ENCODE measurements at regions not wholly inside any gene's neighbourhood (a gene's known extent, or its start where the extent isn't known, plus 50 kb on each side); places are given as distances from the start of the nearest gene placed in this dataset.

DNA sequence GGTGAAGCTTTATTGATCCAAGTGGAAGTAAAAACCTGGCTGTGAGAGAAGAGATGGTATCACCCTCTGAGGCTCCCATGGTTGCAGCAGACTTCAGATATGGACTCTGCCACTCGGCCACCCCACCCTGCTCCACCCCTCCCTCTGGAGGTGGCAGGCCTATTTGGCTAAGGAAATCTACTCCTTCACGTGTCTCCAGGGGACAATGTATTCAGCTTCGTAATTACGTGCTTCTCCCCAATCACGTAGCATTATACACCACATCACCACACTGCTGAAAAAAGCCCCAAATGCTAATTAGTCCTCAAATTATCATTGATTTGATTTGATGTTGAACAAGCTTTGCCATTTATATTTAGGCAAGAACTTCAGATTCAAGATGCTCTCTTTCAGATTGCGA is 220.7 kb downstream of the OMA1 start:
- POLR2A ChIA-PET = no interaction called here
- no peak for DNase-seq (ENCODE audit: extremely low spot score)
- TF ChIP-seq, protein P1, sequence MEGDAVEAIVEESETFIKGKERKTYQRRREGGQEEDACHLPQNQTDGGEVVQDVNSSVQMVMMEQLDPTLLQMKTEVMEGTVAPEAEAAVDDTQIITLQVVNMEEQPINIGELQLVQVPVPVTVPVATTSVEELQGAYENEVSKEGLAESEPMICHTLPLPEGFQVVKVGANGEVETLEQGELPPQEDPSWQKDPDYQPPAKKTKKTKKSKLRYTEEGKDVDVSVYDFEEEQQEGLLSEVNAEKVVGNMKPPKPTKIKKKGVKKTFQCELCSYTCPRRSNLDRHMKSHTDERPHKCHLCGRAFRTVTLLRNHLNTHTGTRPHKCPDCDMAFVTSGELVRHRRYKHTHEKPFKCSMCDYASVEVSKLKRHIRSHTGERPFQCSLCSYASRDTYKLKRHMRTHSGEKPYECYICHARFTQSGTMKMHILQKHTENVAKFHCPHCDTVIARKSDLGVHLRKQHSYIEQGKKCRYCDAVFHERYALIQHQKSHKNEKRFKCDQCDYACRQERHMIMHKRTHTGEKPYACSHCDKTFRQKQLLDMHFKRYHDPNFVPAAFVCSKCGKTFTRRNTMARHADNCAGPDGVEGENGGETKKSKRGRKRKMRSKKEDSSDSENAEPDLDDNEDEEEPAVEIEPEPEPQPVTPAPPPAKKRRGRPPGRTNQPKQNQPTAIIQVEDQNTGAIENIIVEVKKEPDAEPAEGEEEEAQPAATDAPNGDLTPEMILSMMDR (IDR thresholded peaks at IDR 0.05; ENCODE audit: control extremely low read depth, extremely low read depth, low read depth, missing control alignments) = no peak
- CTCF ChIA-PET = no interaction called here

DNA sequence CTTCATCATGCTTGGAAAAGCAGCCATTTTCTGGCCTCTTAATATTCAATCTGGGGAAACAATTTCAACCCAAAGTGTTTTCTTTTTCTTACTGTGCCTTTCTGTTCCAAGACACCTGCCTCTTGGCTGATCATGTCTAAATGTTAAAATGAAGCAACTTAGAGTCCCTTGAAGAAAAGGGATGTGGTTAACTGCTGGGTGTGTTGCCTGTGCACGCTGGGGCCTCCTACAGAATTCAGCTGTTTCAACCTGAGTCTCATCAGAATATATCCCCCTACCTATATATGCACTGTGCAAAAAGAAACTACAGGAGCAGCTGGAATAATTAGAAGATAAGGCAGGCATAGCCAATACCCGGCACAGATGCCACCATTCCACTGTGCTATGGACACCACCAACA is 222.0 kb downstream of the OMA1 start:
- POLR2A ChIA-PET = no interaction called here
- DNase-seq (ENCODE audit: extremely low spot score) = no peak
- TF ChIP-seq, protein P1 (IDR thresholded peaks at IDR 0.05; ENCODE audit: control extremely low read depth, extremely low read depth, low read depth, missing control alignments) = no peak
- CTCF ChIA-PET = interaction anchor here (1.7 kb wide), 1 partner anchor 11 kb away, joined by 4 read pairs; no protein-coding TSS in a partner anchor

DNA sequence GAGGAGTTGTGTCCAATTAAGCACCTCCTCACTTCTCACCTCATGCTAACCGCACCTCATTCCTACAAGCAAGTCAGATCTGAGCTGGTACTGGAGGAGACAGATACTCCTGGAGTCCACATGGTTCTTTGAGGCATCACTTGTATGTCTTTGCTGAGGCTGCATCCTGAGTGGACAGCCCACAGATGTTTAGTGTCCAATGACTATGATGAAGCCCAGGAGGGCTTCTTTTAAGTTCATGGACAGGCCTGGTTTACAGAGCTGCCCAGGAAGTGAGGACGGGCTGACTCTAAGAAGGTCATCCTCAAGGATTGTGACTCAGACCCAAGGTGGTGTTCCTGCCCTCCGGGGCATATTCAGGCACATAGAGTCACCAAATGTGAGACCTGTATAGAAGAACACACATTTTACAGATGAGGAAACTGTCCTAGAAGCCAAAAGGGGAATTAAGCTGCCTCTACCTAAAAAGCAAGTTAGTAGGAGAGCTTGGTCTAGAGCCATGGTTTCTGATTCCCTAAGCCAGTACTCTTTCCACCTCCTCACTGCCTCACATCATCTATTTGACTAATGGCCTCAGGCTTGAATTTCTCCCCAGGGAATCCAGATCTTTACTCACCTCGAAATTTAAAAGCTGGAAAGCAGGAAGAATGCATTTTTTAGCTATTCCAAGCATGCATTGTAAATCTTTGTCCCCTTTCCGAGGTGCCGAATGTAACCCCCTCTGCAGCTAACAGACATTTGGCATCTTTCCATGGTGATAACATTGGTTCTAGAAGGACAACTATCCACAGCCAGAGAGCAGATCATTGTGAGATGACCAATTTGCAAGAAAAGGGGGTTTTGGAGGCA is 228.1 kb downstream of the OMA1 start:
- DNase-seq (ENCODE audit: extremely low spot score) = no peak
- TF ChIP-seq, protein P1 (IDR thresholded peaks at IDR 0.05; ENCODE audit: control extremely low read depth, extremely low read depth, low read depth, missing control alignments) = no peak
- POLR2A ChIA-PET = no interaction called here
- CTCF ChIA-PET = interaction anchor here (1.3 to 1.7 kb wide), 2 partner anchors 17 to 18 kb away, joined by 4 read pairs; no protein-coding TSS in a partner anchor

DNA sequence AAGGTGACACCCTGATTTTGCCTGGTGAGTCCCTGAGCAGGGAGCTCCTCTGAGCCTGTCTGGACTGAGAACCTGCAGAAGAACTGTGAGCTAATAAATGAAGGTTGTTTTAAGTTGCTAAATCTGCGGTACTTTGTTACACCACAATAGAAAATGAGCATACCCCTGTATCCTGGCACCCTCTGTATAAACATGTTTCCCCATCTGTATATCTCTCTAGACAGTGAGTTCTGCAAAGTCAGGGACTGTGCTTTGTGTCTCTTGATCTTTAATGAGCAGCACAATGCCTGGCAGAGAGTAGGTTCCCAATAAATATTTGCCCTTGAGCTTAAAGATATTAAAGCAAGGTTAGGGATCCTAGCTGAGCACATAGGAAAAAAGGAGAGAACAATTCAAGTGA is 228.8 kb downstream of the OMA1 start:
- ChIA-PET CTCF (interaction anchor here (1.3 to 1.7 kb wide), 2 partner anchors 16 to 18 kb away, joined by 4 read pairs; no protein-coding TSS in a partner anchor), POLR2A (no interaction called here)
- no peak for DNase-seq (ENCODE audit: extremely low spot score)
- TF ChIP-seq, protein P1 (IDR thresholded peaks at IDR 0.05; ENCODE audit: control extremely low read depth, extremely low read depth, low read depth, missing control alignments) = no peak

DNA sequence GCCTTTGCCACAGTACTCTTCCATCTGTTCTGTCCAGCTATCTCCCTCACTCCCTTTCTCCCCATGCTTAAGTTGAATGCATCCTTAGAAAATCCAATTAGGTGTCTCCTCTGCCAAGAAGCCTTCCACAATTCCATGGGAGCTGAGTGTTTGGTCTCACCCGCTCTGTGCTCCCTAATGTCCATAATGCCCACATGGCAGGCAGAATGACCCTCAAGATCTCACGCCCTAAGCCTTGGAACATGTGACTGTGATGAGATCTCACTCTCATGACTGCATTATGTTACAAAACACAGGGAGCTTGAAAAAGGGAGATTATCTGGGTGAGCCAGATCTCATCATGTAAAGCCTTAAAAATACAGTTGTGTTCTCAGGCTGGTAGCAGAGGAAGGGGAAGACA is 229.4 kb downstream of the OMA1 start:
- no peak for DNase-seq (ENCODE audit: extremely low spot score)
- ChIA-PET POLR2A (no interaction called here), CTCF (interaction anchor here (1.7 kb wide), 1 partner anchor 15 kb away, joined by 4 read pairs; no protein-coding TSS in a partner anchor)
- TF ChIP-seq, protein P1 (IDR thresholded peaks at IDR 0.05; ENCODE audit: control extremely low read depth, extremely low read depth, low read depth, missing control alignments) = no peak

DNA sequence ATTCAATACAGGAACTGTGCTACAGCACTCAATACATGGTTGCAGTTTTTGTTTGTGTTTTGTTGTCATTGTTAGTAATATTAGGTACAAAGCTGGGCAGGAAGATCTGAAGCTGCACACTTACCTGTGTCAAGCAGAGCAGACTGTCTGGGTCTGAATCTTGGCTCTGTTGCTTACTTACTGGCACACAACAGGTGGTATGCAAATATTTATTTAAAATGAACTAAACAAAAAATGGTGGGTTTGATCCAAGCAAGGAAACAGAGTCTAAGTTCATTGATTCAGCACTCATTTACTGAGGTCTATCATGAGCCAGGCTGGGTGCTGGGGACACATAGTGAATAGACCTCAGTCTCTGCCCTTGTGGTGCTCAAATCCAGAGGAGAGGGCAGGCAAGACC is 230.4 kb downstream of the OMA1 start:
- TF ChIP-seq, protein P1 (IDR thresholded peaks at IDR 0.05; ENCODE audit: control extremely low read depth, extremely low read depth, low read depth, missing control alignments) = no peak
- DNase-seq (ENCODE audit: extremely low spot score) = no peak
- CTCF ChIA-PET = no interaction called here
- POLR2A ChIA-PET = no interaction called here

All from GM10248 (cell line).